Muscle of leg (tissue), 3 donors: ENCODE measurements at regions not wholly inside any gene's neighbourhood (a gene's known extent, or its start where the extent isn't known, plus 50 kb on each side); places are given as distances from the start of the nearest gene placed in this dataset.

Source experiments
- DNase-seq: peaks from one replicate; pipeline ENCODE4 v3.0.0; 2013
- H3K27ac ChIP-seq: one replicate; pipeline ENCODE4 v1.5.1; 2013; ENCODE audit warnings: mild to moderate bottlenecking, low read length, control low read depth
- H3K27me3 ChIP-seq: one replicate; pipeline ENCODE4 v1.6.1; 2013; ENCODE audit warnings: low read length; ENCODE audit not compliant: control insufficient read depth, insufficient read depth
- H3K36me3 ChIP-seq: one replicate; pipeline ENCODE4 v1.6.1; 2013; ENCODE audit warnings: low read length; ENCODE audit not compliant: control insufficient read depth, insufficient read depth
- H3K4me1 ChIP-seq: one replicate; pipeline ENCODE4 v1.6.1; 2013; ENCODE audit warnings: low read length; ENCODE audit not compliant: control insufficient read depth, insufficient read depth
- H3K4me3 ChIP-seq: one replicate; pipeline ENCODE4 v1.5.1; 2013; ENCODE audit warnings: low read length, control low read depth
- H3K9me3 ChIP-seq: replicated peaks from 2 replicates; pipeline ENCODE4 v1.6.1; 2013; ENCODE audit warnings: low read depth, low read length; ENCODE audit not compliant: control insufficient read depth
- WGBS: methylation state at CpG from one replicate; pipeline ENCODE4 v1.1.5; 2013; ENCODE audit warnings: missing lambda C conversion rate; ENCODE audit not compliant: insufficient coverage; 5-methylcytosine and 5-hydroxymethylcytosine counted together

DNA sequence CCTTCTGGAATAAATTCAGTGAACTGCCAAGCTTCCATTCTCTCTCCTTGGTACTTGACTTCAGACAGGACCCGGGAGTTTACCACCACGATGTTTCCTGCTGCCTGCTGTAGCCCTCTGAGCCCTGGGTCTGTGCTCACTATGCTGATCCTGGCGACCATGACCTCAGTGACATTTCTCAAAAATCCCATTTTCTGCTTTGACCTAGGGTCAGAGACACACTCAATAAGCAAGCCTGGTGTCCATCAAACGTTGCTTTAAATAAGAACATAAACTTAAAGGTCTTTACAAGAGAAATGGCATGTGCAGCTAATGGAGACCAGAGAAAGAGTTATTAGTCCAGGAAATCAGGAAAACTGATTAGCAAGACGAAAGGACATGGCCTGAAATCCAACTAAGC is 509.7 kb upstream of the SULF2 start:
- Histone ChIP-seq H3K9me3 (peaks cover 6% of the 10 kb centered on the region), H3K4me1 (peaks cover 26% of the 10 kb centered on the region), H3K4me3 (no peak overlapping the region), H3K27ac (peak overlapping the region; percentile 52), H3K27me3 (peaks cover under 1% of the 10 kb centered on the region), H3K36me3 (no peaks in the 10 kb centered on the region)
- WGBS, result 47% methylated on average over 4 of the region's 5 CpGs
- no peak for DNase-seq

GRCh38 chr20:48294196-48294595 is 508.9 kb upstream of the SULF2 start:
- peaks cover 2% of the 10 kb centered on the region for H3K27me3 ChIP-seq
- 100% methylated on average over 1 of the region's 5 CpGs for WGBS
- H3K36me3 ChIP-seq, result no peaks in the 10 kb centered on the region
- no peak for DNase-seq
- peaks cover 6% of the 10 kb centered on the region for H3K9me3 ChIP-seq
- H3K4me1 ChIP-seq, result peaks cover 26% of the 10 kb centered on the region
- no peak overlapping the region for H3K4me3 ChIP-seq
- no peak overlapping the region for H3K27ac ChIP-seq

DNA sequence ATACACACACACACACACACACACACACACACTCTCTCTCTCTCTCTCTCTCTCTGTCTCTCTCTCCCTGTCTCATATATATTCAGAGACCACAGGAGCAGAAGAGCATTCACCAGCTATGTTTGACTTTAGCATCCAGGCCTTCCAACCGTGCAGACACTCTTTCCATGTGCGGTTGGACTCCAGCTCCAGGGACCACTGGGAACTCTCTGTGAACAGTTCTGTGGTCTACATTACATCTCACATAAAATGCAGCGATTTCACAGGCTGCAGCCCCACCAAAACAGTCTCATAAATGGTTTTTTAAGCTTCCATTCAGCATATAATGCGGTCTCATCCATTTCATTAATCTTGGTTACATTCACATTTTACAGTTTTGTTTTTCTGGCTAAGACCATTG is 508.4 kb upstream of the SULF2 start:
- Histone ChIP-seq H3K4me3 (no peak overlapping the region), H3K27ac (no peak overlapping the region), H3K9me3 (peaks cover 6% of the 10 kb centered on the region), H3K27me3 (peaks cover 2% of the 10 kb centered on the region), H3K36me3 (no peaks in the 10 kb centered on the region), H3K4me1 (peaks cover 21% of the 10 kb centered on the region)
- 30% methylated on average over 3 of the region's 4 CpGs for WGBS
- DNase-seq, result peak; percentile 53

GRCh38 chr20:48292806-48293205 is 507.5 kb upstream of the SULF2 start:
- peaks cover 20% of the 10 kb centered on the region for H3K4me1 ChIP-seq
- H3K4me3 ChIP-seq, result no peak overlapping the region
- H3K36me3 ChIP-seq, result no peaks in the 10 kb centered on the region
- DNase-seq, result no peak
- no peak overlapping the region for H3K27ac ChIP-seq
- H3K9me3 ChIP-seq, result peaks cover 2% of the 10 kb centered on the region
- 80% methylated on average over 7 of the region's 10 CpGs for WGBS
- H3K27me3 ChIP-seq, result peaks cover 2% of the 10 kb centered on the region

- no peak overlapping the region for H3K4me3 ChIP-seq
- no peak for DNase-seq
- peaks cover 28% of the 10 kb centered on the region for H3K4me1 ChIP-seq
- no peaks in the 10 kb centered on the region for H3K9me3 ChIP-seq
- H3K36me3 ChIP-seq, result no peaks in the 10 kb centered on the region
- H3K27ac ChIP-seq, result no peak overlapping the region
- 70% methylated on average over 2 of the region's 4 CpGs for WGBS
- peaks cover 2% of the 10 kb centered on the region for H3K27me3 ChIP-seq
These were observed 506.6 kb upstream of the SULF2 start for GRCh38 chr20:48291896-48292295.

DNA sequence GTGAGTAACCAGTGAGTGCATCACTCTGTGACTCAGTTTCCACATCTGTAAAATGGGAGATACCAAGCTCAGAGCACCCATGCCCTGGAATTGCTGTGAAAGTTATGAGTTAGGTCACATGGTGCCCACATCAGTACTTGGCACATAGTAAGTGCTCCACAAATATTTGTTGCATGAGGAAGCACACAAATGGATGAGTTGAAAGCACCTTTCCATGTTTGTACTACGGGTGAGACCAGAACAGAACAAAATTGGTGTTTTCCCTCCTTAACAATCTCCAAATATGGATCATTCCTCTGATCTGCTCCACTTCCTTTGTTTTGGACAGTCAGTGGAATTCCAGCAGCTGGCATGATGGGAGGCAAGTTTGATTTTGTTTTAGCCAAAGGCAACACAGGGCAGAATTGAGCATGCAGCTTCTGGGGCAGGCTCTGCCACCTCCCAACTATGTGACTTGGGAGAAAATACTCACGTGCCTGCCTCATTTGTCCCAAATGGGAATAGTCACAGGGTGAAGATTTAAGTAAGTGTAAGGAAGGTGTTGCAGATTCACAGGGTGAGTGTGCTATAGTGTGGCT is 503.7 kb upstream of the SULF2 start:
- H3K4me3 ChIP-seq, result no peak overlapping the region
- peaks cover 2% of the 10 kb centered on the region for H3K27me3 ChIP-seq
- no peaks in the 10 kb centered on the region for H3K9me3 ChIP-seq
- H3K27ac ChIP-seq, result no peak overlapping the region
- H3K36me3 ChIP-seq, result no peaks in the 10 kb centered on the region
- no CpG with 5 or more reads among the region's 2 CpGs for WGBS
- peaks cover 15% of the 10 kb centered on the region for H3K4me1 ChIP-seq
- DNase-seq, result no peak

DNA sequence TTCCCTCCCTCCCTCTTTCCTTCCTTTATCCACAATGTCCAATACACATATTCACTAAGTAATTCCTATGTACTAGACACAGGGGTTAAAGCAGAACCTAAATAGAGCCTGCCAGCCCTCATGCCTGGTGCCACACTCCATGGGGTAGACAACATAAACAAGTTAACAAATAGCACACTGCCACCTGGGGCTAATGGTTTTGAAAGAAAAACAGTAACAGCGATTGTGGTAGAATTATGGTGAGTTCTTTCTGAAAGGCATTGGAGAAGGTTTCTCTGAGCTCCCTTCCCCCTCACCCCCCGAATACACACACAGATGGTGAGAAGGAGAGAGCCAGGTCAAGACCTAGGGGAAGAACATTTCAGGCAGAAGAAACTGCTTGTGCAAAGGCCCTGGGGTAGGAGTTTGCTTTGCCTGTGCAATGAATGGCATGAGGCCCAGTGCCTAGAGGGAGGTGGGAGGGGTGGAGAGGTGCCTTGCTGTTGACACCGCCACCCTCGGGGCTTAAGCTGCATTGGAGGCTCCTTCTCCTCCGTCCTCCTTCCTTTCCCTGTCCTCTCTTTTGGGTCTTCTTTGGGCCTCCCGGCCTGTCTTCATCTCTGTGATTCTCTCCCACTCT is 502.4 kb upstream of the SULF2 start:
- no peak for DNase-seq
- Histone ChIP-seq H3K27me3 (peaks cover 2% of the 10 kb centered on the region), H3K36me3 (no peaks in the 10 kb centered on the region), H3K4me3 (no peak overlapping the region), H3K4me1 (peaks cover 20% of the 10 kb centered on the region), H3K27ac (peak overlapping the region; percentile 80), H3K9me3 (no peaks in the 10 kb centered on the region)
- 100% methylated on average over 2 of the region's 6 CpGs for WGBS

- WGBS, result 5% methylated on average over 3 of the region's 7 CpGs
These were observed 501.8 kb upstream of the SULF2 start for GRCh38 chr20:48287021-48287494.

GRCh38 chr20:48286601-48287000 is 501.3 kb upstream of the SULF2 start:
- Histone ChIP-seq H3K27ac (peak overlapping the region; percentile 80), H3K4me3 (no peak overlapping the region), H3K36me3 (no peaks in the 10 kb centered on the region), H3K9me3 (no peaks in the 10 kb centered on the region), H3K27me3 (peaks cover 2% of the 10 kb centered on the region), H3K4me1 (peaks cover 20% of the 10 kb centered on the region)
- WGBS, result no CpG with 5 or more reads among the region's 1 CpG
- DNase-seq, result no peak

More at GRCh38 chr20:48287021-48287494, 501.8 kb upstream of the SULF2 start:
- DNase-seq, result peak; percentile 86
- Histone ChIP-seq H3K27me3 (peaks cover 2% of the 10 kb centered on the region), H3K9me3 (no peaks in the 10 kb centered on the region), H3K36me3 (no peaks in the 10 kb centered on the region), H3K27ac (peak overlapping the region; percentile 80), H3K4me3 (no peak overlapping the region), H3K4me1 (peaks cover 20% of the 10 kb centered on the region)

DNA sequence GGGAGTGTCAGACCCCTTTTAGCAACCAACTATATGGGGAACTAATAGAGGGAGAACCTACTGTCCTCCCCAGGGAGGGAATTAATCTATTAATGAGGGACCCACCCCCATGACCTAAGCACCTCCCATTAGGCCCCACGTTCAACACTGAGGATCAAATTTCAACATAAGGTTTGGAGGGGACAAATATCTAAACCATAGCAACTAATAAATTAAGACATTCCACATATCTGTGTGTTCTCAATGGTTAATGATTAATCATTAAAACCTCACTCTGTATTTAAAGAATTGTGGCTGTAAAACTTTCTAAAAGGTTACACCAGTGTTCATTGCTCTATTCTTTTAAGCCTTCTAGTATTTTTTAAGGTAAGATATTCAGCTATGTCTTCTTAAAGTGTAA is 500.4 kb upstream of the SULF2 start:
- H3K27me3 ChIP-seq, result peaks cover 2% of the 10 kb centered on the region
- no peak for DNase-seq
- H3K36me3 ChIP-seq, result no peaks in the 10 kb centered on the region
- no peak overlapping the region for H3K4me3 ChIP-seq
- WGBS, result no CpG with 5 or more reads among the region's 1 CpG
- no peak overlapping the region for H3K27ac ChIP-seq
- H3K4me1 ChIP-seq, result peaks cover 20% of the 10 kb centered on the region
- no peaks in the 10 kb centered on the region for H3K9me3 ChIP-seq
